ENCODE measurements at regions not wholly inside any gene's neighbourhood (a gene's known extent, or its start where the extent isn't known, plus 50 kb on each side); places are given as distances from the start of the nearest gene placed in this dataset.

GRCh38 chr7:52959336-52959735, 76.1 kb upstream of the POM121L12 start:
- Histone ChIP-seq H3K27me3 (no peaks in the 10 kb centered on the region), H3K36me3 (no peaks in the 10 kb centered on the region), H3K9me3 (no peaks in the 10 kb centered on the region), H3K4me1 (no peaks in the 10 kb centered on the region), H3K4me3 (no peak overlapping the region), H3K27ac (no peak overlapping the region)
- no peak for DNase-seq (ENCODE audit: low spot score in 2 of 2)
- TF ChIP-seq POLR2AphosphoS5 (IDR thresholded peaks at IDR 0.05) (no peak), POLR2A (IDR thresholded peaks at IDR 0.05) (no peak)
- TF ChIP-seq, protein P1, sequence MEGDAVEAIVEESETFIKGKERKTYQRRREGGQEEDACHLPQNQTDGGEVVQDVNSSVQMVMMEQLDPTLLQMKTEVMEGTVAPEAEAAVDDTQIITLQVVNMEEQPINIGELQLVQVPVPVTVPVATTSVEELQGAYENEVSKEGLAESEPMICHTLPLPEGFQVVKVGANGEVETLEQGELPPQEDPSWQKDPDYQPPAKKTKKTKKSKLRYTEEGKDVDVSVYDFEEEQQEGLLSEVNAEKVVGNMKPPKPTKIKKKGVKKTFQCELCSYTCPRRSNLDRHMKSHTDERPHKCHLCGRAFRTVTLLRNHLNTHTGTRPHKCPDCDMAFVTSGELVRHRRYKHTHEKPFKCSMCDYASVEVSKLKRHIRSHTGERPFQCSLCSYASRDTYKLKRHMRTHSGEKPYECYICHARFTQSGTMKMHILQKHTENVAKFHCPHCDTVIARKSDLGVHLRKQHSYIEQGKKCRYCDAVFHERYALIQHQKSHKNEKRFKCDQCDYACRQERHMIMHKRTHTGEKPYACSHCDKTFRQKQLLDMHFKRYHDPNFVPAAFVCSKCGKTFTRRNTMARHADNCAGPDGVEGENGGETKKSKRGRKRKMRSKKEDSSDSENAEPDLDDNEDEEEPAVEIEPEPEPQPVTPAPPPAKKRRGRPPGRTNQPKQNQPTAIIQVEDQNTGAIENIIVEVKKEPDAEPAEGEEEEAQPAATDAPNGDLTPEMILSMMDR (IDR thresholded peaks at IDR 0.05): no peak
- intact Hi-C loops (cut with DNase I; ENCODE audit: low total_unique reads): no loop called here

DNA sequence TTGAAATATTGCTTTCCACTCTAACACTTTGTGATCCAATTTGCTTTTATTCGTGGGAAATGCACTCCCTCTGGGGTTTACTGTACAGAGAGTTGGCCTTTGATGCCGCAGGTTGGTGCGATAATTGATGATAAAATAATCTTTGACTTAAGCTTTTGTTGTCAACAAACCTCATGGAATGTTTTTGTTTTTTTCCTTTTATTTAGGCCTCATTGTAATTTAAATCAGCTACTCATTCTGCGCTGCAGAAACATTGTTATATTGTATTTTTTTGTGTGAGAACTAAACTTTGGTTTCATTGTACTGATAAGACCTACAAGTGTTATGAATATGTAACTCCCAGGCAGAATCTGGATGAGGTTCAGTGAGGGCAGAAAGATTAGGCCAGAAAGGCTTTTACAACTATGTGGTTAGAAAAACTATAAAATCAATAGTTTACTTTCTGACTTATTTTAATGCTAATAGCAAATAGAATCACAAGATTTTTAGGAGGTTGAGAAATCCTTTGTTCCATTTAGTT, 76.8 kb upstream of the POM121L12 start:
- TF ChIP-seq, protein P1 (IDR thresholded peaks at IDR 0.05): no peak
- TF ChIP-seq POLR2A (IDR thresholded peaks at IDR 0.05): no peak
- Histone ChIP-seq H3K36me3 (no peaks in the 10 kb centered on the region), H3K27ac (no peak overlapping the region), H3K4me1 (no peaks in the 10 kb centered on the region), H3K9me3 (no peaks in the 10 kb centered on the region), H3K27me3 (no peaks in the 10 kb centered on the region), H3K4me3 (no peak overlapping the region)
- intact Hi-C loops (cut with DNase I; ENCODE audit: low total_unique reads): no loop called here
- DNase-seq (ENCODE audit: low spot score in 2 of 2): no peak

DNA sequence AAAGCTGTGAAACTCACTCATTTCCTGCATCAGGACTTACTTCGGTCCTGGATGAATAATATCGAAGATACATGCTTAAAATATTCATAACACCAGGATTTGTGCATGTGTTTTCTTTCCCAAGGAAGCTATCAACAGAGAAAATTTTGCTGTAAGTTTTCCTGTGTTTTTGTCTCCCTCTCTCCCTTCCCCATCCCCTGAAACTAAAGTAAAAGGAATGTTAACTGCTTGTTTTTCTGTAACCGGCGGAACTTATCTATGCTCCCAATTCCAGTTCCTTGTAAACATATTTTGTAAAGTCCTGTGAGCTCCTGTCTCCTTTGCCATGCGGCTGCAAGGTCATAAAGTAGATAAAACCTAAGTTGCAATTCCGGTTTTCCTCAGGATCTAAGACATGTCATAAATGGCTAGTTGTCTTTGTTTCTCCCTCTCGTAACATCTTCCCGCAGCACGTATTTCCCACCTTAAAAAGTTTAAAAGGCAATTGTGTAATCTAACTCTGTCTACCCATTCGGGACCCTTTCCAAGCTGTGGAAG, 79.0 kb upstream of the POM121L12 start:
- Histone ChIP-seq H3K27me3 (no peaks in the 10 kb centered on the region), H3K4me1 (no peaks in the 10 kb centered on the region), H3K36me3 (no peaks in the 10 kb centered on the region), H3K4me3 (no peak overlapping the region), H3K27ac (no peak overlapping the region), H3K9me3 (no peaks in the 10 kb centered on the region)
- no peak for DNase-seq (ENCODE audit: low spot score in 2 of 2)
- intact Hi-C loops (cut with DNase I; ENCODE audit: low total_unique reads): no loop called here
- TF ChIP-seq, protein P1 (IDR thresholded peaks at IDR 0.05): no peak
- no peak for TF ChIP-seq POLR2AphosphoS5 (IDR thresholded peaks at IDR 0.05)
- TF ChIP-seq POLR2A (IDR thresholded peaks at IDR 0.05): no peak

- H3K27me3 ChIP-seq: no peaks in the 10 kb centered on the region
- TF ChIP-seq POLR2AphosphoS5 (IDR thresholded peaks at IDR 0.05) (no peak), POLR2A (IDR thresholded peaks at IDR 0.05) (no peak)
- TF ChIP-seq, protein P1 (IDR thresholded peaks at IDR 0.05): no peak
- no peak overlapping the region for H3K4me3 ChIP-seq
- H3K27ac ChIP-seq: no peak overlapping the region
- no peaks in the 10 kb centered on the region for H3K9me3 ChIP-seq
- intact Hi-C loops (cut with DNase I; ENCODE audit: low total_unique reads): no loop called here
- H3K36me3 ChIP-seq: no peaks in the 10 kb centered on the region
- DNase-seq (ENCODE audit: low spot score in 2 of 2): no peak
- H3K4me1 ChIP-seq: no peaks in the 10 kb centered on the region
These were observed 79.9 kb upstream of the POM121L12 start for GRCh38 chr7:52955522-52955921.

DNA sequence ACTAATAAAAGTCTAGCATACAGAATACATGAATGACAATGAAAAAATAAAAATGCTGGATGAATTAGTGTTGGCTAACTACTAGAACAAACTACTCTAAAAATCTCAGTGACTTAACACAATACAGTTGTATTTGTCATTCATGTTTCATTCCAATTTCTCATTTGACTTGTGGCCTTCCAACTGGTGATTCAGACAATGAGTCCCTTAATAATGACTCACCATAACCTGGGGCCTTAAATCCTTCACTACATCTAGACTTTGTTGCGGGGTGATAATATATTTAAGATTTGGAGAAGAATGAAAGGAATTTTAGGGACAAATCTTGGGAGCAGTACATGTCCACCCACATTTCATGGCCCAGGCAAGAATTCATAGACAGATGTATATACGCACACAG, 90.5 kb upstream of the POM121L12 start:
- no peaks in the 10 kb centered on the region for H3K27me3 ChIP-seq
- no peak overlapping the region for H3K4me3 ChIP-seq
- no peak overlapping the region for H3K27ac ChIP-seq
- no peaks in the 10 kb centered on the region for H3K4me1 ChIP-seq
- no peak for TF ChIP-seq POLR2AphosphoS5 (IDR thresholded peaks at IDR 0.05)
- peaks cover 0 to 7% of the 10 kb centered on the region in 2 donors for H3K9me3 ChIP-seq
- DNase-seq (ENCODE audit: low spot score in 2 of 2): no peak
- no peaks in the 10 kb centered on the region for H3K36me3 ChIP-seq
- intact Hi-C loops (cut with DNase I; ENCODE audit: low total_unique reads): no loop called here

DNA sequence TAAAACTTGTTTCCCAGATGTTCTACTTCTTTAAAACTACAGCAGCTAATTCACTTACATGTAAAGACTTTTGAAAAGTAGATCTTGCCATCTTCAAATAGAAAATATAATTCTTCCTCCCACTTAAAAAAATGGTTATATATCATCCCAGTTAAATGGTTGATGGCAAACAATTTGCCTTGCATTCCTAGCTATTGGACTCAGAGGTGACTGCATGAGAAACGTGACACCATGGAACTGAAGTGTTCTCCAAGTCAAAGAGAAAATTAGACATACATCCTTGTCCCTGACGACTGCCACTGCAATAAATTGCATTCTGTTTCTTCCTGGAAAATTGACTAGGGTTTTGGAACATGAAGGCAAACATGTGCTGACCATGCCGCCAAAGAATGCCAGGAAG, 95.0 kb upstream of the POM121L12 start:
- TF ChIP-seq POLR2A (IDR thresholded peaks at IDR 0.05) (no peak), POLR2AphosphoS5 (IDR thresholded peaks at IDR 0.05) (no peak)
- TF ChIP-seq, protein P1 (IDR thresholded peaks at IDR 0.05): no peak
- intact Hi-C loops (cut with DNase I; ENCODE audit: low total_unique reads): no loop called here
- Histone ChIP-seq H3K36me3 (no peaks in the 10 kb centered on the region), H3K4me1 (no peaks in the 10 kb centered on the region), H3K27ac (no peak overlapping the region), H3K9me3 (no peaks in the 10 kb centered on the region), H3K4me3 (no peak overlapping the region), H3K27me3 (no peaks in the 10 kb centered on the region)
- no peak for DNase-seq (ENCODE audit: low spot score in 2 of 2)

All from breast epithelium (tissue), 4 donors.